Effector memory CD8-positive, alpha-beta T cell (primary cell): ENCODE measurements at regions not wholly inside any gene's neighbourhood (a gene's known extent, or its start where the extent isn't known, plus 50 kb on each side); places are given as distances from the start of the nearest gene placed in this dataset.
"Not testable (repeated sequence)": the region's sequence is repeated elsewhere in the genome, so short reads cannot be mapped to it uniquely, and the experiment has no call there.

Experiments
- ATAC-seq: fragments of 150-1000 bp; cut with Tn5 transposase; replicated peaks from 2 replicates; pipeline ENCODE4 v1.10.0; 2021; ENCODE audit warnings: mild to moderate bottlenecking, moderate library complexity
- DNase-seq, 3 experiments: peaks; one replicate each; pipeline ENCODE4 v3.0.0; 2021
- H3K27ac Mint-ChIP-seq, 2 donors: one replicate each; pipeline ENCODE4 v1.8.0; 2022; ENCODE audit warnings: mild to moderate bottlenecking in 2 of 2, mixed read lengths in 2 of 2, moderate library complexity in 2 of 2
- H3K27me3 Mint-ChIP-seq, 2 donors: one replicate each; pipeline ENCODE4 v1.8.0; 2022; ENCODE audit warnings: mixed read lengths in 2 of 2
- H3K36me3 Mint-ChIP-seq: one replicate; pipeline ENCODE4 v1.8.0; 2022; ENCODE audit warnings: mild to moderate bottlenecking, moderate library complexity, mixed read lengths; ENCODE audit not compliant: insufficient read depth
- H3K4me1 Mint-ChIP-seq, 2 donors: one replicate each; pipeline ENCODE4 v1.8.0; 2022; ENCODE audit warnings: low read depth in 2 of 2, mixed read lengths in 2 of 2
- H3K4me3 Mint-ChIP-seq, 2 donors: one replicate each; pipeline ENCODE4 v1.8.0; 2022; ENCODE audit warnings: mild to moderate bottlenecking in 2 of 2, mixed read lengths in 2 of 2, moderate library complexity in 2 of 2
- H3K9me3 Mint-ChIP-seq, 2 donors: one replicate each; pipeline ENCODE4 v1.8.0; 2022; ENCODE audit warnings: mixed read lengths in 2 of 2

- not testable (repeated sequence) for DNase-seq, H3K27me3 Mint-ChIP-seq, ATAC-seq, H3K36me3 Mint-ChIP-seq, H3K27ac Mint-ChIP-seq, H3K4me3 Mint-ChIP-seq, H3K4me1 Mint-ChIP-seq, H3K9me3 Mint-ChIP-seq
These were observed 133.2 kb upstream of the LRRC61 start for GRCh38 chr7:150189963-150190362.

- H3K27me3 Mint-ChIP-seq, ATAC-seq, H3K4me1 Mint-ChIP-seq, H3K36me3 Mint-ChIP-seq, H3K4me3 Mint-ChIP-seq, H3K27ac Mint-ChIP-seq, H3K9me3 Mint-ChIP-seq, DNase-seq: not testable (repeated sequence)
These were observed 130.6 kb upstream of the LRRC61 start for GRCh38 chr7:150192541-150192940.

GRCh38 chr7:150193866-150194265, 129.3 kb upstream of the LRRC61 start:
- H3K27ac Mint-ChIP-seq, DNase-seq, H3K27me3 Mint-ChIP-seq, H3K9me3 Mint-ChIP-seq, H3K4me1 Mint-ChIP-seq, H3K36me3 Mint-ChIP-seq, H3K4me3 Mint-ChIP-seq, ATAC-seq: not testable (repeated sequence)
